HG03064 (cell line): ENCODE measurements at regions not wholly inside any gene's neighbourhood (a gene's known extent, or its start where the extent isn't known, plus 50 kb on each side); places are given as distances from the start of the nearest gene placed in this dataset.
"Not testable (repeated sequence)": the region's sequence is repeated elsewhere in the genome, so short reads cannot be mapped to it uniquely, and the experiment has no call there.

Source experiments
- ATAC-seq: cut with Tn5 transposase; IDR thresholded peaks from one replicate; pipeline ENCODE4 v1.9.1; 2021; ENCODE audit warnings: low read depth; ENCODE audit not compliant: unreplicated experiment

DNA sequence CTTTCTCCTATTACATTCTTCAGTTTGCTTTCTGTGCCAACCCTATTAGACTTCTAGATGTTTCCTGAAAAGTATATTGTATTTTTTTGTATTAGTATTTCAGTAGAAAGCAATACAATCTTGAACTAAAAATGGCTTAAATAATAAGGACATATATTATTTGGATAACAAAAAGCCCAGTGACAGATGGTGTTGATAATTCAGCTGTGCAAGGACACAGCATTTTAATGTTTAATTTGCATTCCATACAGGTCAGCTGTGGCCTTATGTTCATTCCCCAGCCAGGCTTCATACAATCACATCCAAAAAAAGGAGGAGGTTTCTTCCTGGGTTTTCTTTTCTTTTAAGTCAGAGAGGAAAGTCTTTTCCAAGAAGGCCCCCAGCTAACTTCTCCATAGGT, 236.9 kb downstream of the CD109 start:
- no peak for ATAC-seq

DNA sequence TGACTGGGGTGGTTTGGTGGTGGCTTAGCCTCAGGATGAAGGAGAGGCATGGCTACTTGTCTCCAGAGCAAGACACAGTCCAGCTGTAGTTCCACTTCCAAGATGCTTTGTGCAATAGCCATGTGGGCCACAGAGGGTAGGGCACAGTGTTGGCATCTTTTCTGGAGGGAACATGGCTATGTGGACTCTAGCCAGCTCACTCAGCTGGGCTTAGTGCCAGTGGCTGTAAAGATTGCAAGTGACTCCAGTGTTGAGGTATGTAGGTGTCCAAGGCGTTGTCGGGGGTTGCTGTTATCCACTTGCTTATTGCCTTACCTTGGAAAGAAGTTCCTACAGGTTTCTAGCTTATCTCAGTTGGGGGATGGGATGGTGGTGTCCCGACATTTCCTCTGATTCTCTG, 233.4 kb downstream of the CD109 start:
- no peak for ATAC-seq

DNA sequence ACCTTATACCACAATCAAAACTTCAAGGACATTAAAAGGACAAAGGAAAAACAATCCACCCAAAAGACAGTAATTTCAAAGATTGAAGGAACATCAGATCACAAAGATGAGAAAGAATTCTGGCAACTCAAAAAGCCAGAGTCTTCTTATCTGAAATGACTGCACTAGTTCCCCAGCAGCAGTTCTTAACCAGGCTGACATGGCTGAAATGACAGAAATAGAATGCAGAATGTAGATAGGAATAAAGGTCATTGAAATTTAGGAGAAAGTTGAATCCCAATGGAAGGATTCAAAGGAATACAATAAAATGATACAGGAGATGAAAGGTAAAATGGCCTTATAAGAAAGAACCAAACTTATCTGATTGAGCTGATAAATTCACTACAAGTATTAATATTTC, 231.4 kb downstream of the CD109 start:
- no peak for ATAC-seq

DNA sequence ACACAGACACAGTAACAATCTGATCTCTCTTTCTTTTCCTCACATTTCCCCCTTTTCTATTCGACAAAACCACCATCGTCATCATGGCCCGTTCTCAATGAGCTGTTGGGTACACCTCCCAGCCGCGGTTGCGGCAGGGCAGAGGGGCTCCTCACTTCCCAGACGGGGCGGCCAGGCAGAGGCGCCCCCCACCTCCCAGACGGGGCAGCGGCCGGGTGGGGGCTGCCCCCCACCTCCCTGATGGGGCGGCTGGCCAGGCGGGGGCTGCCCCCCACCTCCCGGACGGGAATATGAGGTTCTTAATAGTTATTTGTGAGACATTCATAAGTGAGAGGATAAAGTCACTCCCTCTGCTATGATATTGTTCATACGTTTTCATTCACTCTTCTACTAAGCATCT, 229.7 kb downstream of the CD109 start:
- ATAC-seq = not testable (repeated sequence)

DNA sequence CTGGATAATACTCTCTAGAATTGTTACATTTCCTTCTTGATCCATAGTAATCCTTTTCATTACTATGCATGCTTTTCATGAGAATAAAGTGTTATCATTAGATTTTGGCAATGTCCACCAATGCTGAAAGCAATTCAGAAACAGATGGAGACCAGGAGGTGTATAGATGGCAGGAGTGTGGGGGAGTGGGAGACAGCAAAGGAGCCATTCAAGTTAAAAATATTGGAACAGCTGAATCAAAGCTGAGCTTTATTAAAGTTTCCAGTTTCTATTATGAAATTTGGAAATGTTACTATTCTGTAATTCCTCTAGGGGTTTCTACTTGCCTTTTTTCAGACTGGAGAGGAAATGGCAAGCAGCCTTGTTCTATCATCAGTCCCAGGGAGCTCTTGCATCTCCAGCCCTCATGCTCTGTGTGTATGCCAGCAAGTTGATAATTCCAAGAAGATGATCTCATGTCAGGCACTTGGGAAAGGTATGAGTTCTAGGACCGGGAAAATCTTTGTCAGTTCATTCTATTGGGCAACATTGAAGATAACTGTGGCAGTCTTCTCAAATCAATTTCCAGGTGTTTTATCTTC, 228.0 kb downstream of the CD109 start:
- ATAC-seq = no peak

DNA sequence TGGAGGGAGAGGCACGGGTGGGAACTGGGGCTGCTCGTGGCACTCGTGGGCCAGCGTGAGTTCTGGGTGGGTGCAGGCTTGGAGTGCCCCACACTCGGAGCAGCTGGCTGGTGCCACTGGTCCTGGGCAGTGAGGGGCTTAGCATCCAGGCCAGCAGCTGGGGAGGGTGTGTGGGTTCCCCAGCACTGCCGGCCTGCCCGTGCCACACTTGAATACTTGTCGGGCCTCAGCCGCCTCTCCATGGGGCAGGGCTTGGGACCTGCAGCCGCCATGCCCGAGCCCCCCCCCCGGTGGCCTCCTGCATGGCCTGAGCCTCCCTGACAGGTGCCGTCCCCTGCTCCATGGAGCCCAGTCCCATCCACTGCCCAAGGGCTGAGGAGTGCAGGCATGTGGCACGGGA, 207.2 kb downstream of the CD109 start:
- ATAC-seq = no peak

DNA sequence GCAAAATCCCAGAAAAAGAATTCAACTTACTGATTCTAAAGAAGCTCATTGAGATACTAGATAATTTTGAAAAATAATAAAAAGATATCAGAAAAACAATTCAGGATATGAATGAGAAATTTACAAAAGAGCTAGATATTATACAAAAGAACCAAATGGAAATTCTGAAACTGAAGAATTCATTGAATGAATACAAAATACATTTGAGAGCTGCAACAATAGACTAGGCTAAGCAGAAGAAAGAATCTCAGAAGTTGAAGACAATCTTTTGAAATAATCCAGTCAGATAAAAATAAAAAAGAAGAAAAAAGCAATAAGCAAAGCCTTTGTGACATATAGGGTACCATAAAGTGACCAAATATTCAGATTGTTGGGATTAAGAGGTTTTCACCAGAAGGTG, 206.0 kb downstream of the CD109 start:
- no peak for ATAC-seq

DNA sequence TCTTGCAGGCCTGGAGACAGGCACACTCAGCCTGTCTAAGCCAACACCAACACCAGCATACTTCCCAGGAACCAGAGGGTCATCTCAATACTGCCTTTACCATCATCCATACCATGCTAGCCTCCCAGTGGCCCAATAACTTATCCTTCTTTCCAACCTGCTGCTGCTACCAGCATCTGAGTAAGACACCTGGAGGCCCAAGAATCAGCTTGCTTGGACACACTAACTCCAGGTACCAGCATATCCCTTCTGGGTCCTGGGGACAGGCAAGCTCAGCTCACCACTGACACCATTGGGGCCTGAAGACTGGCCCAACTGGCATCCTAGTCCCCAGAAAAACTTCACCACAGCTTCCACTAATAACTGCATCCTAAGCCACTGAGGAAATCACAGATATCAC, 205.3 kb downstream of the CD109 start:
- ATAC-seq = no peak

DNA sequence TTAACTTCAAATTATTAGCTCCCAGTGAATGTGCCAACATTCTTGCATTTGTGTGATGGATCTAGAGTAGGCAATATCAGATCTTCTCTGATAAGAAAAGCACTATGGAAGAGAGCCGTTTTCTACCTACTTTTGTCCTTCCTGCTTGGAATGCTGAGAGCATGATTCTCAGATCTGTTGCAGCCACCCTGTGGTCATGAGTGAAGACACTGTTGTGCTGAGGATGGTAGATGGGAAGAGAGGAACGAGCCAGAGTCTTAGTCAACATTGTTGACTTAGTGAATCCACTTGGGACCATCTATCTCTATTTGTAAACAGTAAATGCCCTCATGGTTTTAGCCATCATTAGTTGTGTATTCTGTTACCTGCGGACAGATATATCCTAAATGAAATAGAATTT, 202.6 kb downstream of the CD109 start:
- no peak for ATAC-seq

DNA sequence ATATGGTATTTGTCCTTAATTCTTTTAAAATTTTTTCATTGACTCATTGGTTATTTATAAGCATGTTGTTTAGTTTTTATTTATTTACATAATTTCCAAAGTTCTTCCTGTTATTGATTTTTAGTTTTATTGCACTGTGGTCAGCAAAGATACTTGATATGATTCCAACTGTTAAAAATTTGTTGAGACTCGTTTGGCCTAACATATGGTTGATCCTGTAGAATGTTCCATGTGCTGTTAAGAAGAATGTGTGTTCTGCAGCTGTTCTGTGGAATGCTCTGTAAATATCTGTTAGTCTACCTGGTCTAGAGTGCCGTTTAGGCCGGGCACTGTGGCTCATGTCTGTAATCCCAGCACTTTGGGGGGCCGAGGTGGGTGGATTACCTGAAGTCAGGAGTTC, 197.7 kb downstream of the CD109 start:
- ATAC-seq = no peak

DNA sequence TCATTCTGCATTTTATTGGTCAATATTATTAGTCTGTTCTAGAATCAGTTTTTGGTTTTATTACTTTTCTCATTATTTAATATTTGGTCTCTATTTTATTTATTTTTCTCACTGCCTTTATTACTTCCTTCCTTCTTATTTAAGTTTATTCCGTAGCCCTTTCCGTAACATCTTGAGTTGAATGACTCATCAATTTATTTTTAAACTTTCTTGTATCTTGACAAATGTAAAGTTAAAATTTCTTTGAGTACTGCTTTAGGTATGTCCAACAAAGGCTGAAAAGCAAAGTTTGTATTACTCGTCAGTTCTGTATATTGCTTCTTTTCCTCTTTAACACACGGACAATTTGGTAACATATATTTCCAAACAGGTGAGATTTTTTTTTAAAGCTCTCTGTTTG, 192.0 kb downstream of the CD109 start:
- ATAC-seq = no peak

DNA sequence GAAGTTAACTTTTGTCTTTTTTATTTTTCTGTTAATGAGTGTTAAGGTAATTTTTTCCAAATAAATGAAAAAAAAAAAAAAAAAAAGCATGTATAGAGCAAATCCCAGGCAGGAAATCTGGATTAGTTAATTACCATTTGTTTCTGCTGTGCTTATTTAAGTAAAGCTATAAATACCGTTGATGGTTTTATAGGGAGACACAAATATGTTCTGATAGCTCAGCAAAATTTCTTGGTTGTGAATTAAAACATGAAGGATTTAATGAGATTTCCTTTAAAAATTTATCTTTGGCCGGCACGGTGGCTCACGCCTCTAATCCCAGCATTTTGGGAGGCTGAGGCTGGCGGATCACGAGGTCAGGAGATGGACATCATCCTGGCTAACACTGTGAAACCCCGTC, 189.4 kb downstream of the CD109 start:
- no peak for ATAC-seq

DNA sequence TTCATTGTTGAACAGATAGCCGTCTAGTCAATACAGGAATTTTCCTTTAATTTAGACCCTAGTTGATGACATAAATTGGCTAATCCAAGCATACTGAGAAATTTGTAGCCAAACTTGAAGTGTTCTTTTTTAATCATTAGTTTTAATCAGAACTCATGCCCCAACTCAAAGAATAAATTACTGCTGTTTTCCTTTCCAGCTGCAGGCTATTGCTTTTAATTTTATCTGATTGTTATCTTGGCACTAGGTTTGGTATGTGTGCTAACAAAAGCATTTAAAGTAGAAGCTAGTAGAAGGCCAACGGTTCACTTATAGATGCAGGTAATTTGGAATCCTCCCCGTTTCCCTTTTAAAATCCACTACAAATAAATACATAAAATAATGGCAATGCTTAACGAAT, 188.5 kb downstream of the CD109 start:
- no peak for ATAC-seq

DNA sequence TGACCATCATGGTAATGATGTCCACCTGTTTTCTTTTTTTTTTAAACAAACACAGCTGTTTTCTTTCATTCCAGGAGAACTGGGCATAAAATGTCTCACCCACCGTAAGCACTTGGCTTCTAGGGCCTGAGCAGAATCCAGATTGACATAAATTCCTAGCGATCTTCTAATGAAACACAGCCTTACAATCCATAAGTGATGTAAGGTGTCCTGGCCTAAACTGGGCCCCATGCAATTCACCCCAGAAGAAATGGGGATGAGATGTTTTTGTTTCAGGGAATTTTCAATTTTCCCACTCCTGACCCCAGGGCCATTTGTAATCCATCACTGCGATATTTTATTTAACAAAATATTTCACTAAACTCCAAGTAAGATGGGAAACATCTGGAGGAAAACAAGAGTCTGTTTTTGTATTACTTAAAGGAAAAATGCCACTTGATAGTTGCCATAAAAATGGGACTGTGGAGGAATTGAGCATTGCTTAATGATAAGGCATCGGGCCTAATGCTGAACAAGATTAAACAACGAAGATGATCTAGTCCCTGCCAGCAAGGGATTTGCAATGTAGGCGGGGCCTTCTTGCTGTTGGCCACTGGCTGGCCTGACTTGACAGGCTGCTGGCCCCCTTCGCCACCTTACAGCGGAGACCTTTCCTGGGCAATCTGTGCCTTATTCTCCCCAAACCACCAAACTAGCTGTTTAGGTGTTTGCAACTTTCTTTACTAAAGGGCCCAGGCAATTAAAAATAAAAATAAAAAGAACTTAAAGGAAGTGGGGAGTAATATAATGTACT, 183.7 kb downstream of the CD109 start:
- no peak for ATAC-seq

DNA sequence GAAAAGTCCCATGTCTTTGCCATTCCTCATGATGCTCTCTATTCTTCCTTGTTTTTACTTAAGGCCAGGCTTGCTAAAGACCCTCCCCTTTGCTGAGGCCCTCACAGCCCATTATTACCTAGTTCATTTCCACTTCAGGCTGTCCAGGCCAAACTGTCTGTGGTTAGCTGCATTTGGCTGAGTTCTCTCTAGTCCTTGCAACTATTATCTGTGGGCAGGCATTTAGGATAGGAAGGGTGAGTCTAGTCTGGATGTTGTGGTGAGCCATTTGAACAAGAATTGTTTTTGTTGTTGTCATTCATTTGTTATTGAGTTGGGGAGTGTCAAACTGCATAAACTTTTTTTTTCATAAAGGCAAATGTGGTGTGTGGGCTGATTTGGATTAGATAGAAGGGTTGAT, 182.4 kb downstream of the CD109 start:
- ATAC-seq = no peak
